SU-DHL-6 (cell line): ENCODE measurements at regions not wholly inside any gene's neighbourhood (a gene's known extent, or its start where the extent isn't known, plus 50 kb on each side); places are given as distances from the start of the nearest gene placed in this dataset.

Experiments used
- EZH2phosphoT487 ChIP-seq: fragments of 200-600 bp; sonication (generic), shearing (Covaris generic); conservative IDR thresholded peaks from 2 replicates; pipeline ENCODE4 v1.6.1; 2018; ENCODE audit warnings: mild to moderate bottlenecking, antibody characterized with exemption, low read length, moderate library complexity, mixed read lengths
- TF ChIP-seq, protein P1 (sequence below): fragments of 200-600 bp; sonication (generic); IDR thresholded peaks from one replicate; pipeline ENCODE4 v1.5.1; 2017; ENCODE audit warnings: antibody characterized with exemption, mild to moderate bottlenecking, low read length, moderate library complexity; ENCODE audit not compliant: insufficient read depth, poor library complexity, severe bottlenecking

DNA sequence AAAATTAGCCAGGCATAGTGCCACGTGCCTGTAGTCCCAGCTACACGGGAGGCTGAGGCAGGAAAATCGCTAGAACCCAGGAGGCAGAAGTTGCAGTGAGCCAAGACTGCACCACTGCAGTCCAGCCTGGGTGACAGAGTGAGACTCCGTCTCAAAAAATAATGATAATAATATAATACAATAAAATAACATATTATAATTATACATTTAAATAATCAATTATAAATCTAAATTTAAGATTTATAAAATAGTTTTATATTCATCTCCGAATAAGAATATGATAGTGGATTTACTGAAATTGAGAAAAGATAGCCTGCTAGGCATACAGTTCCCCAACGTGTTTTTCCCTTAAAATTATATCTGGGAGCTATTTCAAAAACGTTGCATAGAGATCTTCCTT is 599.6 kb downstream of the CDH18 start:
- TF ChIP-seq, protein P1, sequence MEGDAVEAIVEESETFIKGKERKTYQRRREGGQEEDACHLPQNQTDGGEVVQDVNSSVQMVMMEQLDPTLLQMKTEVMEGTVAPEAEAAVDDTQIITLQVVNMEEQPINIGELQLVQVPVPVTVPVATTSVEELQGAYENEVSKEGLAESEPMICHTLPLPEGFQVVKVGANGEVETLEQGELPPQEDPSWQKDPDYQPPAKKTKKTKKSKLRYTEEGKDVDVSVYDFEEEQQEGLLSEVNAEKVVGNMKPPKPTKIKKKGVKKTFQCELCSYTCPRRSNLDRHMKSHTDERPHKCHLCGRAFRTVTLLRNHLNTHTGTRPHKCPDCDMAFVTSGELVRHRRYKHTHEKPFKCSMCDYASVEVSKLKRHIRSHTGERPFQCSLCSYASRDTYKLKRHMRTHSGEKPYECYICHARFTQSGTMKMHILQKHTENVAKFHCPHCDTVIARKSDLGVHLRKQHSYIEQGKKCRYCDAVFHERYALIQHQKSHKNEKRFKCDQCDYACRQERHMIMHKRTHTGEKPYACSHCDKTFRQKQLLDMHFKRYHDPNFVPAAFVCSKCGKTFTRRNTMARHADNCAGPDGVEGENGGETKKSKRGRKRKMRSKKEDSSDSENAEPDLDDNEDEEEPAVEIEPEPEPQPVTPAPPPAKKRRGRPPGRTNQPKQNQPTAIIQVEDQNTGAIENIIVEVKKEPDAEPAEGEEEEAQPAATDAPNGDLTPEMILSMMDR: no peak
- no peak for TF ChIP-seq EZH2phosphoT487
